Ishikawa (cell line): ENCODE measurements at regions not wholly inside any gene's neighbourhood (a gene's known extent, or its start where the extent isn't known, plus 50 kb on each side); places are given as distances from the start of the nearest gene placed in this dataset.

Experiments used
- CEBPB ChIP-seq: IDR thresholded peaks from 2 replicates; pipeline ENCODE4 v1.6.1; 2012
- CREB1 ChIP-seq: IDR thresholded peaks from 2 replicates; pipeline ENCODE4 v1.6.1; 2012; ENCODE audit warnings: low read depth
- EGR1 ChIP-seq: IDR thresholded peaks from 2 replicates; pipeline ENCODE4 v1.6.1; 2012
- EP300 ChIP-seq: IDR thresholded peaks from 2 replicates; pipeline ENCODE4 v1.6.1; 2012; ENCODE audit warnings: borderline replicate concordance
- FOXM1 ChIP-seq: IDR thresholded peaks from 2 replicates; pipeline ENCODE4 v1.6.1; 2012; ENCODE audit warnings: low read depth, borderline replicate concordance
- MAX ChIP-seq: IDR thresholded peaks from 2 replicates; pipeline ENCODE4 v1.6.1; 2012
- NFIC ChIP-seq: IDR thresholded peaks from 2 replicates; pipeline ENCODE4 v1.6.1; 2012
- RAD21 ChIP-seq: IDR thresholded peaks from 2 replicates; pipeline ENCODE4 v1.6.1; 2012; ENCODE audit warnings: low read depth
- REST ChIP-seq: IDR thresholded peaks from 2 replicates; pipeline ENCODE4 v1.6.1; 2012; ENCODE audit warnings: low read depth, mild to moderate bottlenecking
- TAF1 ChIP-seq: IDR thresholded peaks from 2 replicates; pipeline ENCODE4 v1.6.1; 2012; ENCODE audit warnings: low read depth, mild to moderate bottlenecking
- TCF12 ChIP-seq: IDR thresholded peaks from 2 replicates; pipeline ENCODE4 v1.6.1; 2012; ENCODE audit warnings: low read depth
- TEAD4 ChIP-seq: IDR thresholded peaks from 2 replicates; pipeline ENCODE4 v1.6.1; 2012
- USF1 ChIP-seq: IDR thresholded peaks from 2 replicates; pipeline ENCODE4 v1.6.1; 2012
- YY1 ChIP-seq: IDR thresholded peaks from 2 replicates; pipeline ENCODE4 v1.6.1; 2012; ENCODE audit warnings: low read depth
- ZBTB7A ChIP-seq: IDR thresholded peaks from 2 replicates; pipeline ENCODE4 v1.6.1; 2012; ENCODE audit warnings: low read depth

DNA sequence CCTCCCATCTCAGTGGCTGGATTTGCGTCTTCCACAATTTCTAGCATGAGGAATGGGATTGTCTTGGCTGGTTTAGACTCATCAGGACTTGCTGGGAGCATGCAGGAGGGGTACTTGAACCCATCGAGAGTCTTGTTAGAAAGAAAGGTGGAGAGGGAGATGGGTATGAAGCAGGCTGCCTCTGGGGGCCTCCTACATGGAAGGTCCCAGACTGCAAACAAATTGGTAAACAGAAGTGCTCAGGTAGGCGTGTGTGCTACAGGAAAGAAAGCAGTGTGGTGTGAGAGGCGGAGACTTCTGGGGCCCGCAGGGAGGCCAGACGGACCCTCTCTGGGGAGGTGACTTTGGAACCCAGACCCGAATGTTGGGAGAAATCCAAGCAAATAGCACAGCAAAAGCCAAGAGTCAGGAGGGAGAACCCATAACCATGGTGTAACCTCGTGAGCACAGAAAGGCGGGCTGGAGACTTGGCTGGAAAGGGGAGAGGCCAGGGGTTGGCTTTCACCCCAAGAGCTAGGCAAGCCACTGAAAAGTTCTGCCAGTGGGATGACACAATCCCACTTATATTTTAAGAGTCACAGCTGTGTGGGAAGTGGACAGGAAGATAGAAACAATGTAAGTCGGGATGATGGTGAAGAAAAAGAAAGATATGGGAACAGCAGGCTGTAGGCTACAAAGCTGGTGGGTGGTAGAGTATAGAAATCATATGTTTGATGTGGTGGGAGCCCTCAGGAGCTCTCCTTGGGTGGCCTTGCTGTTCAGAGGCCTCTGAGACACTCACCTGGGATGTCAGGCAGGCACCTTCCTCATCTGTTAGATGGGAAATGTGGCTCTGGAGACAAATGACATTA is 130.1 kb upstream of the PRR20G start:
- TF ChIP-seq TCF12 (no peak), MAX (no peak), TEAD4 (no peak), TAF1 (no peak), CEBPB (no peak), EP300 (no peak), YY1 (no peak), CREB1 (no peak), ZBTB7A (no peak), REST (no peak), EGR1 (no peak), USF1 (no peak), FOXM1 (no peak), RAD21 (no peak), NFIC (no peak)

DNA sequence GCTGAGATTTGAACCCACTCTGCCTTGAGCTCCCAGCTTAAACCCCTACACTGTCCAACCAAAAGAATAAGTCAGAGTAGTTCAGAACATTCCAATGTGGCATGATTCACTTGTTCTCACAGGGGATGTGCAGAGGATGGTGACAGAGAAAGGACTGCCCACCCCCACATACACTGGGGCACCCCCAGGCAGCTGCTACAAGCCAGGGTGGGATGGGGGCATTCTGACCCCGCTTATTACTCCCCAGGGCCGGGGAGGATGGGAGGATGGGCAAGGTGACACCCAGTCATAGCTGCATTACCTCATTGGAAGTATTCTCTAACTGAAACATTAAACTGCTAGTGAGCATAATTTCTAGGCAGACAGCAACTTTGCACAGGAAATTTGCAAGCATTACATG is 126.0 kb upstream of the PRR20G start:
- TF ChIP-seq ZBTB7A (no peak), FOXM1 (no peak), YY1 (no peak), TEAD4 (no peak), TAF1 (no peak), REST (no peak), NFIC (no peak), RAD21 (no peak), CEBPB (no peak), EGR1 (no peak), USF1 (no peak), EP300 (no peak), TCF12 (no peak), CREB1 (no peak), MAX (no peak)

- TF ChIP-seq NFIC, result no peak
- TF ChIP-seq USF1, result no peak
These were observed 125.5 kb upstream of the PRR20G start for GRCh38 chr3:127413318-127413673.

GRCh38 chr3:127412578-127413317 is 124.9 kb upstream of the PRR20G start:
- no peak for TF ChIP-seq REST
- TF ChIP-seq CREB1, result no peak
- TF ChIP-seq NFIC, result no peak
